Karpas-422 (cell line): ENCODE measurements at regions not wholly inside any gene's neighbourhood (a gene's known extent, or its start where the extent isn't known, plus 50 kb on each side); places are given as distances from the start of the nearest gene placed in this dataset.
A peak's percentile ranks its signal among the peaks of the same experiment; 100 is the strongest.

Experiments
- DNase-seq: peaks from one replicate; pipeline ENCODE4 v3.0.0-alpha.2; 2015
- H2AFZ ChIP-seq: fragments of 200-600 bp; sonication (generic); 2 replicates; pipeline ENCODE4 v1.6.1; 2014; ENCODE audit warnings: antibody characterized with exemption, low read length, mixed read lengths
- H3K27ac ChIP-seq: fragments of 200-600 bp; sonication (generic); 2 replicates; pipeline ENCODE4 v1.5.1; 2014; ENCODE audit warnings: mild to moderate bottlenecking, low read length, moderate library complexity
- H3K27me3 ChIP-seq: fragments of 200-600 bp; sonication (generic); 2 replicates; pipeline ENCODE4 v1.6.1; 2014; ENCODE audit warnings: low read length, mixed read lengths
- H3K36me3 ChIP-seq: fragments of 200-600 bp; sonication (generic); 2 replicates; pipeline ENCODE4 v1.6.1; 2014; ENCODE audit warnings: low read length, mixed read lengths; ENCODE audit not compliant: insufficient read depth
- H3K4me1 ChIP-seq: fragments of 200-600 bp; sonication (generic); 2 replicates; pipeline ENCODE4 v1.6.1; 2014; ENCODE audit warnings: mild to moderate bottlenecking, low read length, mixed read lengths
- H3K4me2 ChIP-seq: fragments of 200-600 bp; sonication (generic); 2 replicates; pipeline ENCODE4 v1.6.1; 2014; ENCODE audit warnings: low read length, low read depth, mild to moderate bottlenecking; ENCODE audit not compliant: poor library complexity, severe bottlenecking
- H3K4me3 ChIP-seq: fragments of 200-600 bp; sonication (generic); 2 replicates; pipeline ENCODE4 v1.5.1; 2014; ENCODE audit warnings: mild to moderate bottlenecking, antibody characterized with exemption, low read length, mixed read lengths
- H3K79me2 ChIP-seq: fragments of 200-600 bp; sonication (generic); 2 replicates; pipeline ENCODE4 v1.6.1; 2014; ENCODE audit warnings: mild to moderate bottlenecking, low read length, mixed read lengths
- H3K9ac ChIP-seq: fragments of 200-600 bp; sonication (generic); 2 replicates; pipeline ENCODE4 v1.6.0; 2014; ENCODE audit warnings: low read length
- H3K9me2 ChIP-seq: fragments of 200-600 bp; sonication (generic), shearing (Covaris generic); replicated peaks from 2 replicates; pipeline ENCODE4 v1.6.0; 2014; ENCODE audit warnings: mild to moderate bottlenecking, low read length, moderate library complexity; ENCODE audit not compliant: insufficient read depth
- H3K9me3 ChIP-seq: fragments of 300-700, 200-600 bp; sonication (generic); 2 replicates; pipeline ENCODE4 v1.6.1; 2014; ENCODE audit warnings: low read length, mixed read lengths
- H4K20me1 ChIP-seq: fragments of 200-600 bp; sonication (generic); 2 replicates; pipeline ENCODE4 v1.6.1; 2014; ENCODE audit warnings: mild to moderate bottlenecking, antibody characterized with exemption, low read length, low read depth; ENCODE audit not compliant: insufficient read depth

DNA sequence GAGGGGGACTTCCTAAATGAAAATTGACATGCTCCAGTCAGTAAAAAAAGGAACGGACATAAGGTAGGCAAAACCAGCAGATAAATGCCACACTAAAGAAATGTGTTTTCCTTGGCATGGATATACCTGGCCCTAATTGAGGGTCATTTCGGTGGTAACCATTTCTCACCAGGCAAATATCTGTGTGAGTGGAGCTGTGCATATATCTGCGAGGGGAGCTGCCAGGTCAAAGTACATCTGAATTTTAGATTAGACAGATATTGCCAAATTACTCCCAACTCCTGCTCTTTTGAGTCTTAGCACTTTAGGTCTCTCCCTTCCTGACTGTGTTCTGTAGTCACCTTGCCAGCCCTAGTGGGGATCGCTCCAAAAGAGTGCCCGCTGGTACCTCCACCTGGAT lies 204.2 kb downstream of the SH3BP4 start:
- Histone ChIP-seq H2AFZ (no peak overlapping the region), H3K4me2 (no peak overlapping the region), H3K9ac (no peak overlapping the region), H3K4me3 (no peak overlapping the region), H3K9me3 (no peaks in the 10 kb centered on the region), H3K27ac (no peak overlapping the region), H3K27me3 (no peaks in the 10 kb centered on the region), H3K79me2 (no peaks in the 10 kb centered on the region), H3K36me3 (no peaks in the 10 kb centered on the region), H4K20me1 (no peaks in the 10 kb centered on the region), H3K4me1 (no peaks in the 10 kb centered on the region), H3K9me2 (no peaks in the 10 kb centered on the region)
- DNase-seq = no peak

DNA sequence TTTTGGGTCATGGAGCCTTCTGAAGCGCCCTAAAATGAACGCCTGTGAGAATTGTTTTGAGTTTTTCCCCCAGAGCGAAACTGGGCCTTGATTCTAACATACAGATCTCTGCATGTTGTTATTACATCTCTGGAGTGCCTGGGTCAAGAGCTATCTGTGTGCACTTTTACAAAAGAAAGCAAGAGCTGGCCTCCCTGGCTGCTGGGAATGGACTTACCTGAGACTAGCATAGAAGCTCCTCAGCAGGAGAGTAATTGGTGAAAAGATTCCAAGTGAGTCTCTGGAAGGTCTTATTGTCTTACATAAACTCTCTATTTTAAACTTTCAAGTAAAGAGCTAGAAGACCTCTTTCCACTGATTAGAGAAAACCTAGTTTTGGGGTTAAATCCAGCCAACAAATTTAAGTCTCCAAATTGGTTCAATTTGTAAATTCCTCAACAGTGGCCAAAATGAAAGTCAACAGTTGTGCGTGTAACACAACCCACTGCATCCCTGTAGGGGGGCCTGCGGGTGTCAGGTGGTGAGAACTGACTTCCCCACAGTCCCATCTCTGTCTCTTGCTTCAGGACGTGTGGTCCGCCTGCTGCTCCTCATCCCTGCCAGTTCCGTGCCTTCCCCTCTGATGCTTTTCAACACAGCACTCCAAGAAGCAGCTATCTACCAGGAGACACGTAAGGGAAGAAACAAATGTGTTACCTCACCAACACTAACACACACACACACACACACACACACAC lies 206.1 kb downstream of the SH3BP4 start:
- 0 out of 2 replicates have a peak, but pooled peaks cover 3% of the 10 kb centered on the region for H3K9me3 ChIP-seq
- H3K36me3 ChIP-seq = no peaks in the 10 kb centered on the region
- H4K20me1 ChIP-seq = no peaks in the 10 kb centered on the region
- H3K4me3 ChIP-seq = no peak overlapping the region
- no peak overlapping the region for H3K27ac ChIP-seq
- no peak for DNase-seq
- H3K9me2 ChIP-seq = no peaks in the 10 kb centered on the region
- H3K4me1 ChIP-seq = no peaks in the 10 kb centered on the region
- H3K27me3 ChIP-seq = 0 out of 2 replicates have a peak, but pooled peaks cover 2% of the 10 kb centered on the region
- H3K79me2 ChIP-seq = no peaks in the 10 kb centered on the region
- no peak overlapping the region for H2AFZ ChIP-seq
- no peak overlapping the region for H3K4me2 ChIP-seq
- no peak overlapping the region for H3K9ac ChIP-seq

DNA sequence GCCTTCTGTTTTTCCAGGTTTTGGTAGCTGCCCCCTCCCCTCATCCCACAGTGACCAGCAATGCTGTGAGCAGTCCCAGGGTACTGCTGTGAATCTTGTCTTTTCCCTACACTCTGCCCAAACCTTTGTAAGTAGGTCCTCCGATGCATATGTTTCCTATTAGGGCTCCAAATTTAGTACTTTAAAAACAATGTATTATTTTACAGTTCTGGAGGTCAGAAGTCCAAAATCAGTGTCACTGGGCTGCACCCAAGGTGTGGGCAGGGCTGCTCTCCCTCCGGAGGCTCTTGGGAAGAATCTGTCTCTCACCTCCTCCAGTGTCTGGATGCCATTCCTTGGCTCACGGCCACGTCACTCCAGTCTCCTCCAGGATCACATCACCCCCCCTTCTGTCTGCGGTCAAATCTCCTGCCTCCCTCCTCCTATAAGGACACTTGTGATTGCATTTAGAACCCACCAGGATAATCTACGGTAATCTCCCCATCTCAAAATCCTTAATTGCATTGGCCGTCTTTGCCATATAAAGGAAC lies 208.5 kb downstream of the SH3BP4 start:
- Histone ChIP-seq H3K27ac (no peak overlapping the region), H4K20me1 (no peaks in the 10 kb centered on the region), H3K27me3 (0 out of 2 replicates have a peak, but pooled peaks cover 2% of the 10 kb centered on the region), H2AFZ (no peak overlapping the region), H3K4me1 (no peaks in the 10 kb centered on the region), H3K9me2 (no peaks in the 10 kb centered on the region), H3K4me3 (no peak overlapping the region), H3K36me3 (no peaks in the 10 kb centered on the region), H3K79me2 (no peaks in the 10 kb centered on the region), H3K9me3 (0 out of 2 replicates have a peak, but pooled peaks cover 3% of the 10 kb centered on the region), H3K9ac (no peak overlapping the region), H3K4me2 (no peak overlapping the region)
- no peak for DNase-seq

DNA sequence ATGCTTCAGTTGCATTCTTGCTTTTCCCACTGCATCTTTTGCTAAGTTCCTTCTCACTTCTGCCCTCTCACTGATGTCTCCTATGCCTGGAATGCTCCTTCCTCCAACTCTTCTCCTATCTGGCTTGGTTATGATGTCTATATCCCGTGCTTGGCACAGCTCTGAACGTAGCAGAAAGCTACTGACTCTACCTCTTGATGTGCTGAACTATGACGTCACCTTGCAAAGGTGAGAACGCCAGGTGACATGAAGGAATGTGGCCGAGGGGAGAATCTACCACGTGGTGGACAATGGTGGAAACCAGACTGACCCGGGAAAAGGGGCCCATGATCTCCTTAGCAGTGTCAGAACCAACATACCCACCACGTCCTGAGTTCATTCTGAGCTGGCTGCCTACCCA lies 209.7 kb downstream of the SH3BP4 start:
- Histone ChIP-seq H3K9me2 (no peaks in the 10 kb centered on the region), H3K36me3 (no peaks in the 10 kb centered on the region), H3K9me3 (0 out of 2 replicates have a peak, but pooled peaks cover 3% of the 10 kb centered on the region), H3K79me2 (no peaks in the 10 kb centered on the region), H3K4me3 (no peak overlapping the region), H4K20me1 (no peaks in the 10 kb centered on the region), H3K4me2 (no peak overlapping the region), H3K4me1 (no peaks in the 10 kb centered on the region), H3K27ac (no peak overlapping the region), H2AFZ (no peak overlapping the region), H3K27me3 (0 out of 2 replicates have a peak, but pooled peaks cover 2% of the 10 kb centered on the region), H3K9ac (no peak overlapping the region)
- DNase-seq = no peak

DNA sequence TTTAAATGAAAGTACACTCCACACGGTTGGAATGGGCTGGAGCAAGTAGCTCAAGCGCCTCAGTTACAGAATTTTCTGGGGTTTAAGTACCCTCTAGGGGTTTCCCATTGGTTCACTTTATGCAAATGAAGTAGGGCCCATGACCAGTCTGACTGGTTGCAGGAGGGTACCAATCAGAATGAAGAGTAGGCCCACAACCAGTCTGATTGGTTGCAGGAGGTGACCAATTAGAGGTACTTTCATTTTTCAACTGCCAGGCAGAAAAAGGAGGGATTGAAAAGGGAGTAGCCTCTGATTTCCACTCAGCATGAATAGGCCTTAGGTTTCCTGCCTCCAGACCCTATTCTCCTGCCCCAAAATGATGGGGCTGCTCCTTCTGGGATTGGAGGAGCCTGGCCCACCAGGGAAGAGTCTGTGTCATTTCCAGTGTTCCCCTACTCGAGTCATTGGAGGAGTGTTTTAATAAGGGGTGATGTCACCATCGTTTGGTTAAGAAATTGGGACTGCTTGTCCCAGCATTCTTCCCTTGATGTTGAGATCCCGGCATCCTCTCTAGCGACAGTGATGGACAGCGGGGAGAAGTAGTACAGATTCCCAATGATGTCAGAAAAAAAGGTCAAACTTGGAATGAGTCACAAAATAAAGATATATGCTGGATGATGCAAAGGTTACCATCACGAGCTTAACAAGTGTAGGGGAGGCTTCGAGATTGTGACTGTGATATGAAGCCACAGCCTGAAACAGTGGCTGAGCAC lies 210.4 kb downstream of the SH3BP4 start:
- no peaks in the 10 kb centered on the region for H3K79me2 ChIP-seq
- no peaks in the 10 kb centered on the region for H3K4me1 ChIP-seq
- H2AFZ ChIP-seq = no peak overlapping the region
- no peak overlapping the region for H3K9ac ChIP-seq
- no peaks in the 10 kb centered on the region for H4K20me1 ChIP-seq
- no peak overlapping the region for H3K27ac ChIP-seq
- H3K9me2 ChIP-seq = no peaks in the 10 kb centered on the region
- no peaks in the 10 kb centered on the region for H3K36me3 ChIP-seq
- DNase-seq = peak; percentile 44
- H3K27me3 ChIP-seq = 0 out of 2 replicates have a peak, but pooled peaks cover 2% of the 10 kb centered on the region
- H3K9me3 ChIP-seq = 0 out of 2 replicates have a peak, but pooled peaks cover 3% of the 10 kb centered on the region
- no peak overlapping the region for H3K4me3 ChIP-seq
- no peak overlapping the region for H3K4me2 ChIP-seq

DNA sequence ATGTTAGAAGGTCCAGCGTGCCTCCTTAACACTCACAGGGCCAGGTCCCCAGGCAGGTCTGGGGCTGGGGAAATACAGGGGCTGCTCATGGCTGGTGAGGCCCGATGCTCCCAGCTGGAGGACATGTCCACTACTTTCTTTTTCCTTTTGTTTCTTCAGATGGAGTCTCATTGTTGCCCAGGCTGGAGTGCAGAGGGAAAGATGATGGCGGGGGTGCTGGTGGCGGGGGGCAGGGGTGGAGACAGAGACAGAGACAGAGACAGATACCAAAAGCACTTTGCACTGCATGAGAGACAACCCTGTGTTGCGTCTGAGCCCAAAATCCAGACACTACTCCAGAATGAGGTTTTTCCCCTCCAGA lies 211.0 kb downstream of the SH3BP4 start:
- no peak for DNase-seq
- H3K36me3 ChIP-seq = no peaks in the 10 kb centered on the region
- no peaks in the 10 kb centered on the region for H3K4me1 ChIP-seq
- H3K27me3 ChIP-seq = 0 out of 2 replicates have a peak, but pooled peaks cover 2% of the 10 kb centered on the region
- H3K79me2 ChIP-seq = no peaks in the 10 kb centered on the region
- no peak overlapping the region for H3K4me2 ChIP-seq
- 0 out of 2 replicates have a peak, but pooled peaks cover 3% of the 10 kb centered on the region for H3K9me3 ChIP-seq
- H4K20me1 ChIP-seq = no peaks in the 10 kb centered on the region
- H3K9me2 ChIP-seq = no peaks in the 10 kb centered on the region
- no peak overlapping the region for H3K27ac ChIP-seq
- H3K9ac ChIP-seq = no peak overlapping the region
- H2AFZ ChIP-seq = no peak overlapping the region
- no peak overlapping the region for H3K4me3 ChIP-seq

DNA sequence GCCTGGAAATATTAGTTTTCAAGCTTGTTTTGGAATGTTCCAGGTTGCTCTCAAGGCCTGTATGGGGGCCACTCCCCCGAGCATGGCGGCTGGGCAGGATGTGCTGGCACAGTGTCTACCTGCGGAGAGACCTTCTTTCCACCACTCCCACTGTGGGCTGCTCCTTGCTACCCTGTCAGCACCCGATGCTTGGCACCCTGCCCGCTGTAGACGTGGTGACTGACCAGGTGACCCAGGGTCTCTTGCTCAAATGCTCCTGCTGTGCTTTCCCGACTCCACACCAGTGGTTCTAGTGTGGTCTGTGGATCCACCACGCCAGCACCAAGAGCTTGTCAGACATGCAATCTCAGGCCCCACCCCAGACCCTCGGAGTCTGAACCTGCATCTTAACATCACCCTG lies 213.3 kb downstream of the SH3BP4 start:
- H3K27ac ChIP-seq = no peak overlapping the region
- no peaks in the 10 kb centered on the region for H3K79me2 ChIP-seq
- H3K9ac ChIP-seq = no peak overlapping the region
- no peak overlapping the region for H3K4me3 ChIP-seq
- peaks cover 2% of the 10 kb centered on the region; the same call in 1 of the 2 replicates for H3K27me3 ChIP-seq
- H3K4me1 ChIP-seq = no peaks in the 10 kb centered on the region
- H3K36me3 ChIP-seq = no peaks in the 10 kb centered on the region
- DNase-seq = no peak
- no peaks in the 10 kb centered on the region for H4K20me1 ChIP-seq
- H2AFZ ChIP-seq = no peak overlapping the region
- H3K4me2 ChIP-seq = no peak overlapping the region
- no peaks in the 10 kb centered on the region for H3K9me2 ChIP-seq
- H3K9me3 ChIP-seq = 0 out of 2 replicates have a peak, but pooled peaks cover 3% of the 10 kb centered on the region

DNA sequence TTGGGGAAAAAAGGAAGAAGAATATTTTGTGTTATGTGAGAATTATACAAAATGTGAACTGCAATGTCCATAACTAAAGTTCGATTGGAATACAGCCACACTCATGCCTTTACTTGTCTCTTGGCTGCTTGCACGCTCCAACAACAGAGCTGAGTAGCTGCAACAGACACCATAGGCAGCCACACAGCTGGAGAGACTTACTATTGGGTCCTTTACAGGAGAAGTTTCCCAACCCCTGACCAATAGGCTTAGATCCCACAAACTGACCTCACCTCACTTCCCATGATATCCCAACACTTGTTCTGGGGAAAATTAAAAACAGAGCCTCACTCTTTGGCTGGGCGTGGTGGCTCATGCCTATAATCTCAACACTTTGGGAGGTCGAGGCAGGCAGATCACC lies 213.8 kb downstream of the SH3BP4 start:
- no peaks in the 10 kb centered on the region for H3K36me3 ChIP-seq
- H3K27ac ChIP-seq = no peak overlapping the region
- H3K4me1 ChIP-seq = no peaks in the 10 kb centered on the region
- H3K9ac ChIP-seq = no peak overlapping the region
- H3K4me3 ChIP-seq = no peak overlapping the region
- H2AFZ ChIP-seq = no peak overlapping the region
- no peaks in the 10 kb centered on the region for H3K9me2 ChIP-seq
- no peaks in the 10 kb centered on the region for H3K79me2 ChIP-seq
- DNase-seq = no peak
- H3K9me3 ChIP-seq = 0 out of 2 replicates have a peak, but pooled peaks cover 3% of the 10 kb centered on the region
- no peak overlapping the region for H3K4me2 ChIP-seq
- peaks cover 2% of the 10 kb centered on the region; the same call in 1 of the 2 replicates for H3K27me3 ChIP-seq
- no peaks in the 10 kb centered on the region for H4K20me1 ChIP-seq
